ENCODE measurements at regions not wholly inside any gene's neighbourhood (a gene's known extent, or its start where the extent isn't known, plus 50 kb on each side); places are given as distances from the start of the nearest gene placed in this dataset.

DNA sequence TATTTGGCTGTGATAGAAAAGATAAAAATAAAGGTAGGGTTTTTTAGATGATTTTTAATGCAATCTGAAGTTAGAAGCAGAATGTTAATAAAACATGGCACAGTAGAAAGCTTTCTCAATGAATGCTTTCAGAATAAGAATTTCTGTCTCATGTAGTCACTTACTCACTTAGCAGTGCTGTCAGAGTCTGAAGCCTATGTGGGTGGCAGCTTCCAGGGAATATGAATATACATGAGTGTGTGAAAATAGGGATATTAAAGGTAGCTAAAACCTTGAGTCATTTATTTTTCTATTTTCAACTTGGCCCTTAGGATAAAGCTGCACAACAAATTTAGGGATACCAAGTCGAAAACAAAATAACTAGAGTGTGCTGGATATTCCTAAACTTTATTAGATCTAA lies 427.9 kb downstream of the AEBP2 start:
- no peak for TF ChIP-seq EZH2 (optimal IDR thresholded peaks at IDR 0.05; ENCODE audit: low read depth, low read length)
- TF ChIP-seq, protein P1, sequence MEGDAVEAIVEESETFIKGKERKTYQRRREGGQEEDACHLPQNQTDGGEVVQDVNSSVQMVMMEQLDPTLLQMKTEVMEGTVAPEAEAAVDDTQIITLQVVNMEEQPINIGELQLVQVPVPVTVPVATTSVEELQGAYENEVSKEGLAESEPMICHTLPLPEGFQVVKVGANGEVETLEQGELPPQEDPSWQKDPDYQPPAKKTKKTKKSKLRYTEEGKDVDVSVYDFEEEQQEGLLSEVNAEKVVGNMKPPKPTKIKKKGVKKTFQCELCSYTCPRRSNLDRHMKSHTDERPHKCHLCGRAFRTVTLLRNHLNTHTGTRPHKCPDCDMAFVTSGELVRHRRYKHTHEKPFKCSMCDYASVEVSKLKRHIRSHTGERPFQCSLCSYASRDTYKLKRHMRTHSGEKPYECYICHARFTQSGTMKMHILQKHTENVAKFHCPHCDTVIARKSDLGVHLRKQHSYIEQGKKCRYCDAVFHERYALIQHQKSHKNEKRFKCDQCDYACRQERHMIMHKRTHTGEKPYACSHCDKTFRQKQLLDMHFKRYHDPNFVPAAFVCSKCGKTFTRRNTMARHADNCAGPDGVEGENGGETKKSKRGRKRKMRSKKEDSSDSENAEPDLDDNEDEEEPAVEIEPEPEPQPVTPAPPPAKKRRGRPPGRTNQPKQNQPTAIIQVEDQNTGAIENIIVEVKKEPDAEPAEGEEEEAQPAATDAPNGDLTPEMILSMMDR (IDR thresholded peaks at IDR 0.05; ENCODE audit: low read length) = no peak
